Gastroesophageal sphincter (tissue), 4 donors: ENCODE measurements at regions not wholly inside any gene's neighbourhood (a gene's known extent, or its start where the extent isn't known, plus 50 kb on each side); places are given as distances from the start of the nearest gene placed in this dataset.

ENCODE experiments used
- ATAC-seq: fragments of 150-250 bp; one replicate; pipeline ENCODE4 v1.9.1; 2016; ENCODE audit warnings: mild to moderate bottlenecking, moderate library complexity
- H3K27ac ChIP-seq, 4 donors: fragments of 200-600 bp; sonication (generic) in 3 of 4; 1 replicate in 3 of 4; 2 replicates in 1 of 4; pipeline ENCODE4 v1.5.1; 2016 to 2019
- H3K27me3 ChIP-seq: fragments of 200-600 bp; sonication (generic); one replicate; pipeline ENCODE4 v1.5.1; 2019
- H3K36me3 ChIP-seq, 2 donors: fragments of 200-600 bp; sonication (generic); one replicate each; pipeline ENCODE4 v1.5.1; 2019; ENCODE audit warnings: control low read depth in 1 of 2
- H3K4me1 ChIP-seq, 3 donors: fragments of 200-600 bp; sonication (generic); 1 replicate in 2 of 3; 2 replicates in 1 of 3; pipeline ENCODE4 v1.5.1; 2016 to 2019; ENCODE audit warnings: control low read depth in 2 of 3
- H3K4me3 ChIP-seq, 2 donors: fragments of 200-600 bp; sonication (generic); one replicate each; pipeline ENCODE4 v1.5.1; 2019; ENCODE audit warnings: mild to moderate bottlenecking in 1 of 2, moderate library complexity in 1 of 2
- H3K9me3 ChIP-seq, 3 donors: fragments of 200-600 bp; sonication (generic); one replicate each; pipeline ENCODE4 v1.5.1; 2017 to 2019; ENCODE audit warnings: control low read depth in 2 of 3
- EP300 ChIP-seq: sonication (generic); formaldehyde crosslinking; IDR thresholded peaks from one replicate; pipeline ENCODE4 v1.6.1; 2017; ENCODE audit warnings: antibody characterized with exemption, mild to moderate bottlenecking
- POLR2A ChIP-seq, 2 donors: fragments of 450-650 bp; IDR thresholded peaks; one replicate each; pipeline ENCODE4 v1.6.1; 2017; ENCODE audit warnings: antibody characterized with exemption in 2 of 2, mild to moderate bottlenecking in 2 of 2, moderate library complexity in 1 of 2
- POLR2AphosphoS5 ChIP-seq: sonication (generic); formaldehyde crosslinking; IDR thresholded peaks from one replicate; pipeline ENCODE4 v1.6.1; 2017; ENCODE audit warnings: antibody characterized with exemption
- WGBS, 2 donors: methylation state at CpG; one replicate each; pipeline ENCODE4 v1.1.5; 2018; ENCODE audit warnings: low coverage in 1 of 2; 5-methylcytosine and 5-hydroxymethylcytosine counted together
- TF ChIP-seq, protein P1 (sequence below), 4 experiments: fragments of 200-600 bp in 2 of 4; fragments of 450-650 bp in 2 of 4; sonication (generic) in 1 of 4; IDR thresholded peaks; one replicate each; pipeline ENCODE4 v1.5.1; 2017 to 2019; ENCODE audit warnings: antibody characterized with exemption in 4 of 4, mild to moderate bottlenecking in 2 of 4, moderate library complexity in 2 of 4

DNA sequence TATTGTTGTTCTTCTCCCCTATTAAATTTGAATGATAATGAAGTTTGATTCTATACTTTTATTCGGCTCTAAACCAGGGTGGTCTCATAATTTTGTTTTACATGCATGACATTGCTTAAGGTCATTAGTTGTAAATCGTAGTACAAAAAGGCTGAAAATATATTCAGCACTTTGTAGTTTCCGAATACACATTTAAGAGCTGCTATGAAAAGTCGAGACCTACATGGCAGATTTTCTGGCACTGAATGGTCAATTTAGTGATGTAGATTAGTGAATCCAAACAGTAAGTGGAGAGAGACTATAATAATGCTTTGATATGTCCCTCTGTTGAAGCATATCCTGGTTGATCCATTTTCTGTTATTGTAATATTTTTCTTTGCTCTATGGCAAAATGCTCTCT is 254.0 kb upstream of the SOX2 start:
- Histone ChIP-seq H3K36me3 (no peaks in the 10 kb centered on the region), H3K9me3 (no peaks in the 10 kb centered on the region), H3K27ac (no peak overlapping the region), H3K27me3 (no peaks in the 10 kb centered on the region), H3K4me1 (no peaks in the 10 kb centered on the region), H3K4me3 (no peak overlapping the region)
- WGBS, 2 donors: 68 to 70% methylated on average over 4 of the region's 4 CpGs
- no peak for ATAC-seq
- TF ChIP-seq EP300: no peak
- TF ChIP-seq, protein P1, sequence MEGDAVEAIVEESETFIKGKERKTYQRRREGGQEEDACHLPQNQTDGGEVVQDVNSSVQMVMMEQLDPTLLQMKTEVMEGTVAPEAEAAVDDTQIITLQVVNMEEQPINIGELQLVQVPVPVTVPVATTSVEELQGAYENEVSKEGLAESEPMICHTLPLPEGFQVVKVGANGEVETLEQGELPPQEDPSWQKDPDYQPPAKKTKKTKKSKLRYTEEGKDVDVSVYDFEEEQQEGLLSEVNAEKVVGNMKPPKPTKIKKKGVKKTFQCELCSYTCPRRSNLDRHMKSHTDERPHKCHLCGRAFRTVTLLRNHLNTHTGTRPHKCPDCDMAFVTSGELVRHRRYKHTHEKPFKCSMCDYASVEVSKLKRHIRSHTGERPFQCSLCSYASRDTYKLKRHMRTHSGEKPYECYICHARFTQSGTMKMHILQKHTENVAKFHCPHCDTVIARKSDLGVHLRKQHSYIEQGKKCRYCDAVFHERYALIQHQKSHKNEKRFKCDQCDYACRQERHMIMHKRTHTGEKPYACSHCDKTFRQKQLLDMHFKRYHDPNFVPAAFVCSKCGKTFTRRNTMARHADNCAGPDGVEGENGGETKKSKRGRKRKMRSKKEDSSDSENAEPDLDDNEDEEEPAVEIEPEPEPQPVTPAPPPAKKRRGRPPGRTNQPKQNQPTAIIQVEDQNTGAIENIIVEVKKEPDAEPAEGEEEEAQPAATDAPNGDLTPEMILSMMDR (IDR thresholded peaks at IDR 0.05): no peak
- no peak for TF ChIP-seq POLR2A (IDR thresholded peaks at IDR 0.05)
- TF ChIP-seq POLR2AphosphoS5: no peak

DNA sequence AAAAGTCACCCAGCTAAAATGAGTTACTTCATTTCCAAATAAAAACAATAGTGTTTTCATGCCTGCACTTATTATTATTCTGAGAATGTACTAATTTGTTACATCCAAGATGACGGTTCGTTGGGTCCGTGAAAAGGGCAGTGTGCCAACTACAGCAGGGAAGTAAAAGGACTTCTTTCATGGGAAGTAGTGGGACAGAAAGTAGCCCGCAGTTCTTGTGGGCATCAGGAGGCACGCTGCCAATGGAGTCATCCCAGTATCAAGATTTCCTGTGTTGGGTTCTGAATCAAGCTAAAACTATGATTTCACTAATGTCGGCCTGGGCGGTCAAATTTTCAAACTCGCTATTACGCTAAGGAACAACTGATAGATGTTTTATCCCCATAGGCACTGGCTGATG is 254.5 kb upstream of the SOX2 start:
- Histone ChIP-seq H3K27me3 (no peaks in the 10 kb centered on the region), H3K36me3 (no peaks in the 10 kb centered on the region), H3K27ac (no peak overlapping the region), H3K9me3 (no peaks in the 10 kb centered on the region), H3K4me1 (no peaks in the 10 kb centered on the region), H3K4me3 (no peak overlapping the region)
- 80 to 88% methylated on average over 1 to 6 of the region's 9 CpGs for WGBS, 2 donors
- TF ChIP-seq EP300: no peak
- TF ChIP-seq POLR2AphosphoS5: no peak
- TF ChIP-seq POLR2A (IDR thresholded peaks at IDR 0.05): no peak
- TF ChIP-seq, protein P1 (IDR thresholded peaks at IDR 0.05): no peak
- no peak for ATAC-seq

DNA sequence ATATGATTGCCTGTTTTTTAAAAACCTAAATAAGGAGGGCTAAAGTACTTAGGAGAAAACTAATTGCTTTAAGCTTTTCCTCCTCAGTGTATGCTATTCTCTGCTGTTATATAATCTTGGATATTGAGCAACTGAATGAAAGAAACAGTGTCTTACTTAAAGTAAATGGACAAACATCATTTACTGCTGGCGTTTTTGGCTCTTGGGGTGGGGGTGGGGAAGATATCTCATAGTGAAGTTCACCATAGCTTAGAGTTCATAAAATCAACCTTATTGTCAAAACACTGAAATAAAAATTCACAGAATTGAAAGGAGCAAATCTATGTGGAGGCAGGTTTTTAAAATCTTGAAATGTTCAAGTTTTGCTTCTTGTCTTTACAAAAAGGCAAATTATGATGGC is 256.4 kb upstream of the SOX2 start:
- Histone ChIP-seq H3K9me3 (no peaks in the 10 kb centered on the region), H3K4me3 (no peak overlapping the region), H3K36me3 (no peaks in the 10 kb centered on the region), H3K27ac (no peak overlapping the region), H3K27me3 (no peaks in the 10 kb centered on the region), H3K4me1 (no peaks in the 10 kb centered on the region)
- ATAC-seq: no peak
- TF ChIP-seq, protein P1 (IDR thresholded peaks at IDR 0.05): no peak
- no peak for TF ChIP-seq EP300
- no peak for TF ChIP-seq POLR2A (IDR thresholded peaks at IDR 0.05)
- TF ChIP-seq POLR2AphosphoS5: no peak
- WGBS, 2 donors: 17 to 25% methylated on average over 1 of the region's 1 CpG

DNA sequence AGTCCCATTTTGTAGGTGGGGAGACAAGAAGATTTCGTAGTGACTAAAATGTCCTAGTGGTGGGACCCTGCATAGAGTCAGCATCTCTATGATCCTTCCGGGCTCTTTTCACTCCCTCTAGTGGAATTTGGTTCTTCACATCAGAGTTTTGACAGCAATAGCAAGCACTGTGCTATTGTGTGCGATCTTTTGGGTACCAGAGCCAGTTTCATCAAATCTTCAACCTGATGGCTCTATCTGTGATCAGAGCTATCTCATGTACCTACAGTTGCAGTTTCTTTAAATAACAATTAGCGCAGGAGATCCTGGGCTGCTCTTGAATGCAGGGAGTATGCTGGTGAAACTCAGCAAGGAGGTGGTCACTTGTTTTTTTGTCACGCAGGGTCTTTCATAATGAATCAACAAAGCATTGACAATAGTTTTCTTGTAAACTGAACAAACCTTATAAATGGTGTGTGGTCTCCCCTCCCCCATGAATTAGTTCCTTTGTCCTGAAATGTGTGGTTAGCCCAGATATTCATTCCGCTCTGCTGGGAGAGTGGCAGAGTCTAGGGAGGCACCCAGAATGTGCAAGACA is 257.2 kb upstream of the SOX2 start:
- TF ChIP-seq EP300: no peak
- no peak for TF ChIP-seq POLR2A (IDR thresholded peaks at IDR 0.05)
- TF ChIP-seq POLR2AphosphoS5: no peak
- TF ChIP-seq, protein P1 (IDR thresholded peaks at IDR 0.05): no peak
- WGBS, 2 donors: 82 to 84% methylated on average over 6 of the region's 6 CpGs
- H3K4me1 ChIP-seq: no peaks in the 10 kb centered on the region
- no peak overlapping the region for H3K27ac ChIP-seq
- ATAC-seq: no peak
- no peaks in the 10 kb centered on the region for H3K27me3 ChIP-seq
- H3K9me3 ChIP-seq: no peaks in the 10 kb centered on the region
- no peaks in the 10 kb centered on the region for H3K36me3 ChIP-seq
- H3K4me3 ChIP-seq: no peak overlapping the region

DNA sequence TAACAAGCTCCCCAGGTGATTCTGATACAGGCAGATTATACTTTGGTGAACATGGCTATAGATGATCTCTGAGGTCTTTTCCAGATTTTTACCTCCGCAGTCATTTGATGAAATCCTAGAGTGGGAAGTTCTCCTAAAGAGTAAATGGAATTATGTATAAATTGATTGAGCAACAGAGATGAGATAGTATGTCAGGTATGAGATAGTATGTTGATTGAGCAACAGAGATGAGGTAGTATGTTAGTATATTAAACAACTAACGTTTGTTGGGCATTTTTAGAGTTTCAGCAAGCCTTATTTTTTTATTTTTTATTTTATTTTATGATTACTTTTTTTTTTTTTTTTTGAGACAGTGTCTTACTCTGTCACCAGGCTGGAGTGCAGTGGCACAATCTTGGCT is 265.0 kb upstream of the SOX2 start:
- H3K4me1 ChIP-seq: no peaks in the 10 kb centered on the region

More for the DNA sequence above, 265.0 kb upstream of the SOX2 start:
- Histone ChIP-seq H3K36me3 (no peaks in the 10 kb centered on the region), H3K4me3 (no peak overlapping the region), H3K27me3 (no peaks in the 10 kb centered on the region), H3K9me3 (no peaks in the 10 kb centered on the region), H3K27ac (no peak overlapping the region)
- no peak for ATAC-seq
- WGBS, 2 donors: 69 to 81% methylated on average over 2 of the region's 2 CpGs
- TF ChIP-seq, protein P1 (IDR thresholded peaks at IDR 0.05): no peak
- no peak for TF ChIP-seq EP300
- TF ChIP-seq POLR2A (IDR thresholded peaks at IDR 0.05): no peak
- no peak for TF ChIP-seq POLR2AphosphoS5
